Keratinocyte (primary cell): ENCODE measurements at regions not wholly inside any gene's neighbourhood (a gene's known extent, or its start where the extent isn't known, plus 50 kb on each side); places are given as distances from the start of the nearest gene placed in this dataset.

Experiments
- DNase-seq: peaks from one replicate; pipeline ENCODE4 v3.0.0-alpha.2; 2011; ENCODE audit warnings: low read depth, missing footprints, low spot score
- FAIRE-seq: peaks from 2 replicates; lab custom pipeline; 2011; peaks lifted over from hg19 to GRCh38; lab: Jason Lieb, UNC
- H2AFZ ChIP-seq: 2 replicates; pipeline ENCODE4 v1.6.0; 2012; ENCODE audit warnings: low read length, control low read depth, inconsistent platforms; ENCODE audit not compliant: control insufficient read depth
- H3K27ac ChIP-seq: 2 replicates; pipeline ENCODE4 v1.5.1; 2011; ENCODE audit warnings: low read length; ENCODE audit not compliant: control insufficient read depth, insufficient read depth
- H3K27me3 ChIP-seq: 3 replicates; pipeline ENCODE4 v1.6.0; 2011; ENCODE audit warnings: low read length; ENCODE audit not compliant: control insufficient read depth, insufficient read depth; ENCODE audit errors: extremely low read depth
- H3K36me3 ChIP-seq, 2 experiments: 2 replicates in 1 of 2; 3 replicates in 1 of 2; pipeline ENCODE4 v1.5.1; 2011; ENCODE audit warnings: low read length in 2 of 2, mild to moderate bottlenecking in 1 of 2; ENCODE audit not compliant: control insufficient read depth in 2 of 2, insufficient read depth in 2 of 2; ENCODE audit errors: extremely low read depth in 1 of 2
- H3K4me1 ChIP-seq: 3 replicates; pipeline ENCODE4 v1.5.1; 2011; ENCODE audit warnings: low read length; ENCODE audit not compliant: control insufficient read depth, insufficient read depth; ENCODE audit errors: extremely low read depth
- H3K4me2 ChIP-seq: 3 replicates; pipeline ENCODE4 v1.6.0; 2011; ENCODE audit warnings: low read depth, low read length; ENCODE audit not compliant: control insufficient read depth, insufficient read depth; ENCODE audit errors: extremely low read depth
- H3K4me3 ChIP-seq, 3 experiments: fragments of 200-600 bp in 1 of 3; sonication (generic) in 1 of 3; 2 replicates in 2 of 3; 3 replicates in 1 of 3; pipeline ENCODE4 v1.5.1; 2011 to 2016; ENCODE audit warnings: low read length in 3 of 3, mild to moderate bottlenecking in 3 of 3, control low read depth in 2 of 3, inconsistent platforms in 1 of 3, low read depth in 1 of 3, mixed read lengths in 1 of 3, mixed run types in 1 of 3, moderate library complexity in 1 of 3; ENCODE audit not compliant: control insufficient read depth in 2 of 3, insufficient read depth in 2 of 3; ENCODE audit errors: extremely low read depth in 1 of 3
- H3K79me2 ChIP-seq: 2 replicates; pipeline ENCODE4 v1.6.0; 2012; ENCODE audit warnings: low read length; ENCODE audit not compliant: control insufficient read depth, insufficient read depth
- H3K9ac ChIP-seq: 3 replicates; pipeline ENCODE4 v1.6.0; 2011; ENCODE audit warnings: low read length; ENCODE audit not compliant: control insufficient read depth, insufficient read depth; ENCODE audit errors: extremely low read depth
- H3K9me1 ChIP-seq: 3 replicates; pipeline ENCODE4 v1.6.0; 2011; ENCODE audit warnings: low read length; ENCODE audit not compliant: control insufficient read depth, insufficient read depth; ENCODE audit errors: extremely low read depth
- H3K9me3 ChIP-seq: 2 replicates; pipeline ENCODE4 v1.5.1; 2012; ENCODE audit warnings: low read depth, low read length; ENCODE audit not compliant: control insufficient read depth
- H4K20me1 ChIP-seq: 3 replicates; pipeline ENCODE4 v1.6.0; 2011; ENCODE audit warnings: low read length; ENCODE audit not compliant: control insufficient read depth, insufficient read depth; ENCODE audit errors: extremely low read depth
- EZH2 ChIP-seq: IDR thresholded peaks from one replicate; pipeline ENCODE4 v1.6.1; 2012; ENCODE audit warnings: inconsistent platforms, mild to moderate bottlenecking, low read length, moderate library complexity
- dilution Hi-C: fragments of 300-500 bp; cut with MboI; formaldehyde crosslinking; loops from one replicate; pipeline ENCODE4 v1.7.0; 2020; ENCODE audit warnings: low sequenced_read_pairs; ENCODE audit not compliant: extremely low pct_ligation_motif_present
- TF ChIP-seq, protein P1 (sequence below), 3 experiments: IDR thresholded peaks in 1 of 3; conservative IDR thresholded peaks in 1 of 3; optimal IDR thresholded peaks in 1 of 3; 2 replicates in 2 of 3; 3 replicates in 1 of 3; pipeline versions ENCODE3 to v1.5.1; 2011; ENCODE audit warnings: low read length in 3 of 3, mild to moderate bottlenecking in 3 of 3, moderate library complexity in 2 of 3, control low read depth in 1 of 3, inconsistent platforms in 1 of 3; ENCODE audit not compliant: insufficient read depth in 2 of 3; ENCODE audit errors: extremely low read depth in 1 of 3

DNA sequence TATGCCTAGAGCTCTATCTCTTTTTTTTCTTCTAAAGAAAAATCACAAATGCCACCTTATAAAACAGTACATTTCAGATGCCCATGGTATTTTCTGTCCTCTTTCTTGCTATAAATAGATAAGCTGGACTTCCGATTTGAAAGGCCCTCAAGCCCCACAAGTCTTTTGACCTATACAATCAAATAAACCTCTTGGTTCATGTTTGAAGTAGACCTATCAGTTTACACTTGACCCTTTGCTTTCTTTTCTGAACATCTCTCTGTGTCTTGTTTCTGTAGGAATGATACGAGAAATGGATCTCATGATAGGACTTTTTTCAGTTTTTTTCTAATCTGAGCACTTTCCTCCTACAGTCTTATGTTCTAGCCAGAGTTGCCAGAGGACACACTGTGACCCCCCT, 327.2 kb downstream of the SOX9 start:
- FAIRE-seq, result no peak
- TF ChIP-seq EZH2, result no peak
- TF ChIP-seq, protein P1, sequence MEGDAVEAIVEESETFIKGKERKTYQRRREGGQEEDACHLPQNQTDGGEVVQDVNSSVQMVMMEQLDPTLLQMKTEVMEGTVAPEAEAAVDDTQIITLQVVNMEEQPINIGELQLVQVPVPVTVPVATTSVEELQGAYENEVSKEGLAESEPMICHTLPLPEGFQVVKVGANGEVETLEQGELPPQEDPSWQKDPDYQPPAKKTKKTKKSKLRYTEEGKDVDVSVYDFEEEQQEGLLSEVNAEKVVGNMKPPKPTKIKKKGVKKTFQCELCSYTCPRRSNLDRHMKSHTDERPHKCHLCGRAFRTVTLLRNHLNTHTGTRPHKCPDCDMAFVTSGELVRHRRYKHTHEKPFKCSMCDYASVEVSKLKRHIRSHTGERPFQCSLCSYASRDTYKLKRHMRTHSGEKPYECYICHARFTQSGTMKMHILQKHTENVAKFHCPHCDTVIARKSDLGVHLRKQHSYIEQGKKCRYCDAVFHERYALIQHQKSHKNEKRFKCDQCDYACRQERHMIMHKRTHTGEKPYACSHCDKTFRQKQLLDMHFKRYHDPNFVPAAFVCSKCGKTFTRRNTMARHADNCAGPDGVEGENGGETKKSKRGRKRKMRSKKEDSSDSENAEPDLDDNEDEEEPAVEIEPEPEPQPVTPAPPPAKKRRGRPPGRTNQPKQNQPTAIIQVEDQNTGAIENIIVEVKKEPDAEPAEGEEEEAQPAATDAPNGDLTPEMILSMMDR (optimal IDR thresholded peaks at IDR 0.05 in 1 of 3, IDR thresholded peaks at IDR 0.05 in 1 of 3, conservative IDR thresholded peaks at IDR 0.05 in 1 of 3; ENCODE audit: extremely low read depth in 1 of 3, insufficient read depth in 2 of 3, low read length in 3 of 3), result no peak
- H3K4me2 ChIP-seq, result no peak overlapping the region
- H2AFZ ChIP-seq, result no peak overlapping the region
- H3K27me3 ChIP-seq, result no peaks in the 10 kb centered on the region
- peaks cover 99% of the 10 kb centered on the region for H3K79me2 ChIP-seq
- no peak overlapping the region for H3K27ac ChIP-seq
- H4K20me1 ChIP-seq, result peaks cover 4% of the 10 kb centered on the region
- no peaks in the 10 kb centered on the region for H3K9me3 ChIP-seq
- dilution Hi-C loops, result no loop called here
- H3K9ac ChIP-seq, result no peak overlapping the region
- H3K36me3 ChIP-seq, result peaks cover 0 to 4% of the 10 kb centered on the region in 2 experiments
- H3K4me1 ChIP-seq, result no peaks in the 10 kb centered on the region
- DNase-seq, result no peak
- H3K4me3 ChIP-seq, result no peak overlapping the region
- H3K9me1 ChIP-seq, result peaks cover 2% of the 10 kb centered on the region

DNA sequence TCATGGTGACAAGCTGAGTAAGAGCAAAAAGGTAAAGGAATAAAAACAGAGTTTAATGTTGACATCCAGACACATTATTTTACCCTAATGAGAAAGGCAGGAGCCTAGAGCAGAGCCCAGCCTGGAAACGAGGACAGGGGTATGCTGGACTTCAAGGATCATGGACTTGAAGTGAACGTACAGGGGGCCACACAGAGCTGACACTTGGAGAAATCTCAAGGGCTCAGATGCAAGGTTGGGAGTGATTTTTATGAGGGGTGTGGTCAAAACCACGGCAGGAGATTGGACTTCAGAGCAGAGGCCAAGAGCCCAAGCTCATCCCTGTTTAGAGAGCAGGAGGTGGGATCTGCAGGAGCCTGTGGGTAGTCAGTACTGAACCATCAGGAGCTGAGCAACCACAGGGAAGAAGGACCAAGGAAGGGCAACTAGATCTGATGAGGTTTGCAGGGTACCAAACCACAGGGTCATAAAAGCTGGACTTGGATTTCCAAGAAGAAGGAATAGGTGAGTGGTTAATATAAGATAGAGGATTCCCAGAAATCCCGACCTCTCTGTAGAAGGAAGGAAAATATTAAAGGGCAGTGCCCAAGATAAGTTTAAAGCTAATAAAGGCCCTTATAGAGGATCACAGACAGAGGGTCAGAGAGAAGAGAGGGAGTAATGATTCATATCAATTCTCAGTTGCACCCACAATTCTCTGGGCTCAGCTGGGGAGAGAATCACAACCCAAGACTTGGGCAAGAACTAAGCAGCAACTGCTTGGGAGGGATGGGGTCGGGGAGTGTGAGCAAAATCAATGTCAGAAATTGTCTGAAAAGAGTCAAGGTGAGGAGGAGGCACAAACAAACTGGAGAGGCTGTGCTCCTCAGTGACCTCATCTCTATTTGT, 331.7 kb downstream of the SOX9 start:
- H2AFZ ChIP-seq, result no peak overlapping the region
- H3K4me1 ChIP-seq, result peaks cover under 1% of the 10 kb centered on the region
- no peak for TF ChIP-seq EZH2
- TF ChIP-seq, protein P1 (optimal IDR thresholded peaks at IDR 0.05 in 1 of 3, IDR thresholded peaks at IDR 0.05 in 1 of 3, conservative IDR thresholded peaks at IDR 0.05 in 1 of 3; ENCODE audit: extremely low read depth in 1 of 3, insufficient read depth in 2 of 3, low read length in 3 of 3), result no peak
- H4K20me1 ChIP-seq, result no peaks in the 10 kb centered on the region
- FAIRE-seq (no peak), DNase-seq (no peak)
- no peaks in the 10 kb centered on the region for H3K27me3 ChIP-seq
- H3K9ac ChIP-seq, result no peak overlapping the region
- H3K9me1 ChIP-seq, result peaks cover 4% of the 10 kb centered on the region
- H3K4me2 ChIP-seq, result no peak overlapping the region
- dilution Hi-C loops, result no loop called here
- H3K27ac ChIP-seq, result no peak overlapping the region
- no peaks in the 10 kb centered on the region for H3K9me3 ChIP-seq
- peaks cover 94% of the 10 kb centered on the region for H3K79me2 ChIP-seq
- H3K4me3 ChIP-seq, result no peak overlapping the region
- H3K36me3 ChIP-seq, result peaks cover 0 to 4% of the 10 kb centered on the region in 2 experiments
